Mesendoderm (in vitro differentiated cells): ENCODE measurements at regions not wholly inside any gene's neighbourhood (a gene's known extent, or its start where the extent isn't known, plus 50 kb on each side); places are given as distances from the start of the nearest gene placed in this dataset.

Experiments
- DNase-seq: peaks from one replicate; pipeline ENCODE4 v3.0.0; 2013
- H2AK5ac ChIP-seq: 2 replicates; pipeline ENCODE4 v1.6.1; 2013; ENCODE audit warnings: low read length, inconsistent platforms
- H2BK120ac ChIP-seq: 2 replicates; pipeline ENCODE4 v1.6.1; 2013; ENCODE audit warnings: low read depth, mild to moderate bottlenecking, low read length, moderate library complexity, mixed read lengths
- H2BK15ac ChIP-seq: replicated peaks from 2 replicates; pipeline ENCODE4 v1.6.1; 2013; ENCODE audit warnings: low read depth, mild to moderate bottlenecking, moderate library complexity
- H2BK5ac ChIP-seq: 2 replicates; pipeline ENCODE4 v1.6.1; 2013; ENCODE audit warnings: low read length, inconsistent platforms
- H3K18ac ChIP-seq: 2 replicates; pipeline ENCODE4 v1.6.1; 2013; ENCODE audit warnings: mild to moderate bottlenecking, low read length, mixed read lengths
- H3K23ac ChIP-seq: one replicate; pipeline ENCODE4 v1.6.1; 2013; ENCODE audit warnings: low read length
- H3K27ac ChIP-seq: 2 replicates; pipeline ENCODE4 v1.5.1; 2013; ENCODE audit warnings: low read depth, mild to moderate bottlenecking, inconsistent platforms, low read length, moderate library complexity
- H3K27me3 ChIP-seq: 2 replicates; pipeline ENCODE4 v1.6.1; 2013; ENCODE audit warnings: low read length, control low read depth, mild to moderate bottlenecking, inconsistent platforms; ENCODE audit not compliant: insufficient read depth, poor library complexity
- H3K36me3 ChIP-seq: 2 replicates; pipeline ENCODE4 v1.6.1; 2013; ENCODE audit warnings: low read length, inconsistent platforms; ENCODE audit not compliant: control insufficient read depth, insufficient read depth
- H3K4ac ChIP-seq: one replicate; pipeline ENCODE4 v1.6.1; 2013; ENCODE audit warnings: low read depth, mild to moderate bottlenecking, low read length, moderate library complexity
- H3K4me1 ChIP-seq: 2 replicates; pipeline ENCODE4 v1.6.1; 2013; ENCODE audit warnings: low read depth, low read length, inconsistent platforms; ENCODE audit not compliant: control insufficient read depth
- H3K4me2 ChIP-seq: 2 replicates; pipeline ENCODE4 v1.6.1; 2013; ENCODE audit warnings: low read length
- H3K4me3 ChIP-seq: 2 replicates; pipeline ENCODE4 v1.5.1; 2013; ENCODE audit warnings: mild to moderate bottlenecking, low read length
- H3K56ac ChIP-seq: one replicate; pipeline ENCODE4 v1.6.1; 2013; ENCODE audit warnings: low read length
- H3K79me1 ChIP-seq: 2 replicates; pipeline ENCODE4 v1.6.1; 2013; ENCODE audit warnings: low read length, inconsistent platforms
- H3K79me2 ChIP-seq: 2 replicates; pipeline ENCODE4 v1.6.1; 2013; ENCODE audit warnings: mild to moderate bottlenecking, low read length; ENCODE audit not compliant: control insufficient read depth, insufficient read depth
- H3K9ac ChIP-seq: 2 replicates; pipeline ENCODE4 v1.6.1; 2013; ENCODE audit warnings: low read length, inconsistent platforms
- H4K5ac ChIP-seq: one replicate; pipeline ENCODE4 v1.6.1; 2013; ENCODE audit warnings: low read length
- H4K8ac ChIP-seq: one replicate; pipeline ENCODE4 v1.6.1; 2013; ENCODE audit warnings: low read depth, mild to moderate bottlenecking, control low read depth, low read length, moderate library complexity
- WGBS: extraction: QIAGEN DNeasy Blood & Tissue Kit; methylation state at CpG from one replicate; pipeline ENCODE4 v1.1.7; 2013; ENCODE audit warnings: low lambda C conversion rate, missing lambda C conversion rate; ENCODE audit not compliant: insufficient coverage; ENCODE audit errors: extremely low coverage; 5-methylcytosine and 5-hydroxymethylcytosine counted together

GRCh38 chr2:239727776-239728600 is 297.2 kb downstream of the NDUFA10 start:
- Histone ChIP-seq H2BK15ac (no peak overlapping the region), H2BK5ac (no peak overlapping the region), H4K5ac (no peak overlapping the region), H4K8ac (no peak overlapping the region), H2BK120ac (no peak overlapping the region), H3K23ac (no peak overlapping the region), H3K4ac (no peak overlapping the region), H3K27me3 (no peaks in the 10 kb centered on the region), H3K4me2 (no peak overlapping the region), H3K18ac (no peak overlapping the region), H3K4me1 (no peaks in the 10 kb centered on the region), H3K4me3 (no peak overlapping the region), H3K9ac (no peak overlapping the region), H3K79me2 (no peaks in the 10 kb centered on the region), H3K79me1 (no peaks in the 10 kb centered on the region), H2AK5ac (no peak overlapping the region), H3K27ac (no peak overlapping the region), H3K56ac (no peak overlapping the region), H3K36me3 (no peaks in the 10 kb centered on the region)
- whole genome bisulfite sequencing: no CpG with 5 or more reads among the region's 30 CpGs
- no peak for DNase-seq

GRCh38 chr2:239727182-239727775 is 297.9 kb downstream of the NDUFA10 start:
- H3K4ac ChIP-seq: no peak overlapping the region
- no peak overlapping the region for H2BK120ac ChIP-seq
- H2BK5ac ChIP-seq: no peak overlapping the region
- no peak overlapping the region for H2BK15ac ChIP-seq
- no peaks in the 10 kb centered on the region for H3K4me1 ChIP-seq
- no peaks in the 10 kb centered on the region for H3K27me3 ChIP-seq
- no peak overlapping the region for H3K18ac ChIP-seq
- H2AK5ac ChIP-seq: no peak overlapping the region
- no peak overlapping the region for H3K23ac ChIP-seq
- no peaks in the 10 kb centered on the region for H3K36me3 ChIP-seq
- no peaks in the 10 kb centered on the region for H3K79me1 ChIP-seq
- no peaks in the 10 kb centered on the region for H3K79me2 ChIP-seq
- H3K27ac ChIP-seq: no peak overlapping the region
- H4K5ac ChIP-seq: no peak overlapping the region
- no peak for DNase-seq
- no peak overlapping the region for H3K56ac ChIP-seq
- H4K8ac ChIP-seq: no peak overlapping the region
- H3K9ac ChIP-seq: no peak overlapping the region
- WGBS: no CpG with 5 or more reads among the region's 16 CpGs
- no peak overlapping the region for H3K4me3 ChIP-seq
- H3K4me2 ChIP-seq: no peak overlapping the region

- H2BK5ac ChIP-seq: no peak overlapping the region
- H3K27me3 ChIP-seq: no peaks in the 10 kb centered on the region
- H3K27ac ChIP-seq: no peak overlapping the region
- DNase-seq: no peak
- no peak overlapping the region for H3K4ac ChIP-seq
- no peak overlapping the region for H3K4me2 ChIP-seq
- H3K36me3 ChIP-seq: no peaks in the 10 kb centered on the region
- H3K18ac ChIP-seq: no peak overlapping the region
- no peaks in the 10 kb centered on the region for H3K79me2 ChIP-seq
- no peaks in the 10 kb centered on the region for H3K79me1 ChIP-seq
- no peak overlapping the region for H3K23ac ChIP-seq
- no peak overlapping the region for H2AK5ac ChIP-seq
- H3K4me3 ChIP-seq: no peak overlapping the region
- no peak overlapping the region for H3K9ac ChIP-seq
- H2BK120ac ChIP-seq: no peak overlapping the region
- H3K4me1 ChIP-seq: no peaks in the 10 kb centered on the region
- no CpG with 5 or more reads among the region's 13 CpGs for WGBS
- H4K5ac ChIP-seq: no peak overlapping the region
- no peak overlapping the region for H4K8ac ChIP-seq
- H2BK15ac ChIP-seq: no peak overlapping the region
- no peak overlapping the region for H3K56ac ChIP-seq
Observed at GRCh38 chr2:239726631-239727181, 298.4 kb downstream of the NDUFA10 start.

- no peak overlapping the region for H3K4ac ChIP-seq
- H2BK5ac ChIP-seq: no peak overlapping the region
- no peak overlapping the region for H4K8ac ChIP-seq
- H4K5ac ChIP-seq: no peak overlapping the region
- no peaks in the 10 kb centered on the region for H3K4me1 ChIP-seq
- no peak overlapping the region for H3K4me2 ChIP-seq
- H3K79me2 ChIP-seq: no peaks in the 10 kb centered on the region
- no peaks in the 10 kb centered on the region for H3K27me3 ChIP-seq
- H3K4me3 ChIP-seq: no peak overlapping the region
- DNase-seq: no peak
- no peak overlapping the region for H3K56ac ChIP-seq
- H2AK5ac ChIP-seq: no peak overlapping the region
- no peak overlapping the region for H3K9ac ChIP-seq
- H3K23ac ChIP-seq: no peak overlapping the region
- H2BK120ac ChIP-seq: no peak overlapping the region
- no peaks in the 10 kb centered on the region for H3K79me1 ChIP-seq
- no peak overlapping the region for H3K27ac ChIP-seq
- WGBS: no CpG with 5 or more reads among the region's 18 CpGs
- H3K18ac ChIP-seq: no peak overlapping the region
- no peak overlapping the region for H2BK15ac ChIP-seq
- no peaks in the 10 kb centered on the region for H3K36me3 ChIP-seq
Observed at GRCh38 chr2:239726091-239726591, 299.0 kb downstream of the NDUFA10 start.

GRCh38 chr2:239725551-239725890 is 299.6 kb downstream of the NDUFA10 start:
- Histone ChIP-seq H4K5ac (no peak overlapping the region), H2BK5ac (no peak overlapping the region), H3K4me1 (no peaks in the 10 kb centered on the region), H3K18ac (no peak overlapping the region), H3K27ac (no peak overlapping the region), H3K56ac (no peak overlapping the region), H3K79me1 (no peaks in the 10 kb centered on the region), H3K4ac (no peak overlapping the region), H3K9ac (no peak overlapping the region), H4K8ac (no peak overlapping the region), H3K27me3 (no peaks in the 10 kb centered on the region), H2BK15ac (no peak overlapping the region), H3K4me2 (no peak overlapping the region), H3K4me3 (no peak overlapping the region), H2BK120ac (no peak overlapping the region), H2AK5ac (no peak overlapping the region), H3K36me3 (no peaks in the 10 kb centered on the region), H3K23ac (no peak overlapping the region), H3K79me2 (no peaks in the 10 kb centered on the region)
- WGBS: no CpG with 5 or more reads among the region's 7 CpGs
- DNase-seq: no peak
